Vagina (tissue), 2 donors: ENCODE measurements at regions not wholly inside any gene's neighbourhood (a gene's known extent, or its start where the extent isn't known, plus 50 kb on each side); places are given as distances from the start of the nearest gene placed in this dataset.

Source experiments
- CTCF ChIP-seq, 3 experiments: fragments of 450-650 bp in 2 of 3; fragments of 200-600 bp in 1 of 3; sonication (generic) in 1 of 3; IDR thresholded peaks; one replicate each; pipeline ENCODE4 v1.5.1; 2017 to 2019; ENCODE audit warnings: antibody characterized with exemption in 3 of 3, mild to moderate bottlenecking in 2 of 3, moderate library complexity in 2 of 3
- POLR2AphosphoS5 ChIP-seq, 2 donors: sonication (generic); formaldehyde crosslinking; IDR thresholded peaks; one replicate each; pipeline ENCODE4 v1.9.0; 2017; ENCODE audit warnings: antibody characterized with exemption in 2 of 2, mild to moderate bottlenecking in 2 of 2, low read depth in 1 of 2; ENCODE audit not compliant: insufficient read depth in 1 of 2

DNA sequence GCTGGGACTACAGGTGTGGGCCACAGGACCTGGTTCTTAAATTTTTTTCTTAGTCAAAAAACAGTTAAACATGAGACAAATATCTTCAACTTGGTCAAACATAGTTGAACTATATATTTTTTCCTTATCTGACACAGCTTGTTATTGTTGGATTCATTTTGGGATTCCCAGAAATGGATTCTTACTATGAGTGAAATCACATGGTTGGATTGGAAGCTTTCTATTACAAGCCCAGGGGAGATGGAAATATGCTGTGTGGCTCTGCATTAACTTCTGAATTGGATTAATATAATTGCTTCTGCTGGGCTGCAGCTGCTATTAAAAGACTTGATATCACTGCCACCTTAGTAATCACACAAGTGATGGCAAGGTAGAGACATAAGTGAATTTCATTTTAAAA lies 126.4 kb upstream of the DUSP22 start:
- no peak for TF ChIP-seq CTCF (IDR thresholded peaks at IDR 0.05)
- TF ChIP-seq POLR2AphosphoS5 (IDR thresholded peaks at IDR 0.05; ENCODE audit: insufficient read depth in 1 of 2, low read depth in 1 of 2), result no peak
